ENCODE measurements at regions not wholly inside any gene's neighbourhood (a gene's known extent, or its start where the extent isn't known, plus 50 kb on each side); places are given as distances from the start of the nearest gene placed in this dataset.

- no peak for TF ChIP-seq CTCF (IDR thresholded peaks at IDR 0.05; ENCODE audit: insufficient read depth, low read length)
- TF ChIP-seq GABPA (IDR thresholded peaks at IDR 0.05; ENCODE audit: low read depth) = no peak
These were observed 140.3 kb downstream of the NEDD1 start for GRCh38 chr12:97047361-97047760.
